Activated gamma-delta T cell treated with Interleukin-2 at 50 U/mL for 16 hours (primary cell): ENCODE measurements at regions not wholly inside any gene's neighbourhood (a gene's known extent, or its start where the extent isn't known, plus 50 kb on each side); places are given as distances from the start of the nearest gene placed in this dataset.
"Not testable (repeated sequence)": the region's sequence is repeated elsewhere in the genome, so short reads cannot be mapped to it uniquely, and the experiment has no call there.

Source experiments
- DNase-seq: peaks from one replicate; pipeline ENCODE4 v3.0.0-alpha.2; 2020

- DNase-seq, result no peak
Measured at GRCh38 chr14:97773598-97773997, 976.4 kb downstream of the VRK1 start.

- no peak for DNase-seq
Measured at GRCh38 chr14:97776890-97777558, 979.8 kb downstream of the VRK1 start.

- no peak for DNase-seq
Measured at GRCh38 chr14:97777622-97778355, 980.6 kb downstream of the VRK1 start.

GRCh38 chr14:97779140-97779539 is 982.0 kb downstream of the VRK1 start:
- no peak for DNase-seq

- DNase-seq, result no peak
Measured at GRCh38 chr14:97780804-97781203, 983.6 kb downstream of the VRK1 start.

GRCh38 chr14:97781961-97782360 is 984.8 kb downstream of the VRK1 start:
- DNase-seq, result no peak

GRCh38 chr14:97782871-97783414 is 985.8 kb downstream of the VRK1 start:
- no peak for DNase-seq

- no peak for DNase-seq
Measured at GRCh38 chr14:97785495-97785894, 988.3 kb downstream of the VRK1 start.

- no peak for DNase-seq
Measured at GRCh38 chr14:97788364-97788763, 991.2 kb downstream of the VRK1 start.

GRCh38 chr14:97788846-97789526 is 991.8 kb downstream of the VRK1 start:
- no peak for DNase-seq

GRCh38 chr14:97791072-97791471 is 993.9 kb downstream of the VRK1 start:
- DNase-seq, result no peak

GRCh38 chr14:97791906-97792305 is 994.7 kb downstream of the VRK1 start:
- no peak for DNase-seq

- DNase-seq, result no peak
Measured at GRCh38 chr14:97796511-97796910, 999.3 kb downstream of the VRK1 start.

GRCh38 chr14:97798176-97798575 is 1001.0 kb downstream of the VRK1 start:
- DNase-seq, result no peak

GRCh38 chr14:97802430-97803373 is 1005.5 kb downstream of the VRK1 start:
- no peak for DNase-seq

- DNase-seq, result no peak
Measured at GRCh38 chr14:97804056-97804455, 1006.9 kb downstream of the VRK1 start.

- no peak for DNase-seq
Measured at GRCh38 chr14:97806891-97807290, 1009.7 kb downstream of the VRK1 start.

GRCh38 chr14:97808541-97808940 is 1011.4 kb downstream of the VRK1 start:
- not testable (repeated sequence) for DNase-seq

GRCh38 chr14:97813556-97813955 is 1016.4 kb downstream of the VRK1 start:
- DNase-seq, result no peak

- DNase-seq, result no peak
Measured at GRCh38 chr14:97820781-97821180, 1023.6 kb downstream of the VRK1 start.

- no peak for DNase-seq
Measured at GRCh38 chr14:97824218-97824617, 1027.0 kb downstream of the VRK1 start.

- DNase-seq, result no peak
Measured at GRCh38 chr14:97827746-97828145, 1030.6 kb downstream of the VRK1 start.

- no peak for DNase-seq
Measured at GRCh38 chr14:97832776-97833175, 1035.6 kb downstream of the VRK1 start.
